ENCODE measurements at regions not wholly inside any gene's neighbourhood (a gene's known extent, or its start where the extent isn't known, plus 50 kb on each side); places are given as distances from the start of the nearest gene placed in this dataset.

GRCh38 chr1:105137543-105138457 is 1388.1 kb downstream of the AMY1C start:
- H3K4me3 ChIP-seq (ENCODE audit: extremely low read depth, insufficient read depth, low read length, poor library complexity, severe bottlenecking): no peak overlapping the region
- H3K36me3 ChIP-seq (ENCODE audit: control insufficient read depth, insufficient read depth, low read length): no peaks in the 10 kb centered on the region
- H3K27ac ChIP-seq (ENCODE audit: low read depth, low read length, severe bottlenecking): no peak overlapping the region
- H3K4me1 ChIP-seq (ENCODE audit: control insufficient read depth, insufficient read depth, low read length, poor library complexity, severe bottlenecking): no peaks in the 10 kb centered on the region
- WGBS, 2 experiments (ENCODE audit: insufficient coverage in 2 of 2): 71 to 77% methylated on average over 8 to 9 of the region's 14 CpGs
- no peaks in the 10 kb centered on the region for H3K9me3 ChIP-seq (ENCODE audit: control insufficient read depth, low read length)

DNA sequence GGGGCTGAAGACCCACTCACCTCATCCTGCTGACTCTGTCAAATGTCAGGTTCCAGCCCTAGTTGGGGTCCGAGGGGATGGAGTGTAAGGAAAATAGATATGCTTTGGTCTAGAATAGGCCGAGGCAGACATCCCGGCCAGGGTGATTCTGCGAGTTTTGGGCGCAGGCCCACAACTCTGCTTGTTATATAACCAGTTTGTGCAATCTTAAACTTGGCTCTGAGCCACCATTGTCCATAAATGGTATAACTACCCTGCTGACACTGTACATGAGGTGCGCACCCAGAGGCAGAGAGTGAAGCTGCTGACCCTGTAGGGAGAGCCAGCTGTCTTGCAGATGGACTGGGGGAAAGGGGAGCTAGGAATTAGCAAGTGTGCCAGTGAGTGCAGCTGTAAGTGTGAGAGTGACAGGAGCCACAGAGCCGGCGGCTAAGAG is 1388.8 kb downstream of the AMY1C start:
- WGBS, 2 experiments (ENCODE audit: insufficient coverage in 2 of 2): 90 to 97% methylated on average over 6 to 8 of the region's 8 CpGs

DNA sequence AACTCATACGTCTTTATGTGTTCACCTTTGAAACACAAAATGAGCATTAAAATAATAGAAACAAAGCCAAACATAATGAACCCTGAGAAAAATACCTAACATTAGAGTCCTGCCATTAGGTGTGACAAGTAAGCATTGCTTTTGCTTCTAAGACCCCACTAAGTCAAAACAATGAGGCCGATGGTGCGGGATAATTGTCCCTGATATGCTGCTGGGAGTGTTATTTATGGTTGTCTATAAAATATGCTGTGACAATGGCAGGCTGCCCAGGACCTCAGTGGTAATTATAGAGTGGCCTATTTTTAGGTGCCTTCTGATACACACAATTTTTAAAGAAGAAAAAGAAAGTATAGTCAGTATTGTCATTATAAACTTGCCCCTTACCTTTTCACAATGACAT is 1423.1 kb downstream of the AMY1C start:
- Histone ChIP-seq H3K36me3 (ENCODE audit: control insufficient read depth, insufficient read depth, low read length) (no peaks in the 10 kb centered on the region), H3K27ac (ENCODE audit: low read depth, low read length, severe bottlenecking) (no peak overlapping the region), H3K9me3 (ENCODE audit: control insufficient read depth, low read length) (no peaks in the 10 kb centered on the region), H3K4me3 (ENCODE audit: extremely low read depth, insufficient read depth, low read length, poor library complexity, severe bottlenecking) (no peak overlapping the region), H3K4me1 (ENCODE audit: control insufficient read depth, insufficient read depth, low read length, poor library complexity, severe bottlenecking) (no peaks in the 10 kb centered on the region)
- 73% methylated on average over 3 of the region's 3 CpGs; no CpG with 5 or more reads in 1 of the 2 experiments for WGBS, 2 experiments (ENCODE audit: insufficient coverage in 2 of 2)

More for the DNA sequence above, 1388.8 kb downstream of the AMY1C start:
- Histone ChIP-seq H3K36me3 (ENCODE audit: control insufficient read depth, insufficient read depth, low read length) (no peaks in the 10 kb centered on the region), H3K4me1 (ENCODE audit: control insufficient read depth, insufficient read depth, low read length, poor library complexity, severe bottlenecking) (no peaks in the 10 kb centered on the region), H3K4me3 (ENCODE audit: extremely low read depth, insufficient read depth, low read length, poor library complexity, severe bottlenecking) (no peak overlapping the region), H3K27ac (ENCODE audit: low read depth, low read length, severe bottlenecking) (no peak overlapping the region), H3K9me3 (ENCODE audit: control insufficient read depth, low read length) (no peaks in the 10 kb centered on the region)

- 100% methylated on average over 1 of the region's 1 CpG; no CpG with 5 or more reads in 1 of the 2 experiments for WGBS, 2 experiments (ENCODE audit: insufficient coverage in 2 of 2)
- Histone ChIP-seq H3K27ac (ENCODE audit: low read depth, low read length, severe bottlenecking) (no peak overlapping the region), H3K9me3 (ENCODE audit: control insufficient read depth, low read length) (no peaks in the 10 kb centered on the region), H3K4me3 (ENCODE audit: extremely low read depth, insufficient read depth, low read length, poor library complexity, severe bottlenecking) (no peak overlapping the region), H3K36me3 (ENCODE audit: control insufficient read depth, insufficient read depth, low read length) (no peaks in the 10 kb centered on the region), H3K4me1 (ENCODE audit: control insufficient read depth, insufficient read depth, low read length, poor library complexity, severe bottlenecking) (no peaks in the 10 kb centered on the region)
Measured at GRCh38 chr1:105180789-105181188, 1431.1 kb downstream of the AMY1C start.

- H3K27ac ChIP-seq (ENCODE audit: low read depth, low read length, severe bottlenecking): no peak overlapping the region
- no peaks in the 10 kb centered on the region for H3K9me3 ChIP-seq (ENCODE audit: control insufficient read depth, low read length)
- no peak overlapping the region for H3K4me3 ChIP-seq (ENCODE audit: extremely low read depth, insufficient read depth, low read length, poor library complexity, severe bottlenecking)
- H3K4me1 ChIP-seq (ENCODE audit: control insufficient read depth, insufficient read depth, low read length, poor library complexity, severe bottlenecking): no peaks in the 10 kb centered on the region
- 82 to 100% methylated on average over 4 to 5 of the region's 5 CpGs for WGBS, 2 experiments (ENCODE audit: insufficient coverage in 2 of 2)
- H3K36me3 ChIP-seq (ENCODE audit: control insufficient read depth, insufficient read depth, low read length): no peaks in the 10 kb centered on the region
Measured at GRCh38 chr1:105204836-105205371, 1455.2 kb downstream of the AMY1C start.

DNA sequence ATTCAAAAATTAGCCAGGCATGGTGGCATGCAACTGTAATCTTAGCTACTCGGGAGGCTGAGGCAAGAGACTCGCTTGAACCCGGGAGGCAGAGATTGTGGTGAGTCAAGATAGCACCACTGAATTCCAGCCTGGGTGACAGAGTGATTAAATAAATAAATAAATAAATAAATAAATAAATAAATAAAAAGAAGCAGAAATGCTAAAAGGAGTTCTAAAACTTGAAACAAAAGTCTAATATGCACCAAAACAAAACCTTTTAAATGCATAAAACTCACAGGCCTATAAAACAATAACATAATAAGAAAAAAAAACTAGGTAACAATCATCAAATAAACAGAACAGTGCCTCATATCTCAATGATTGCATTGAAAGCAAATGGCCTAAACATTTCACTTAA is 1458.9 kb downstream of the AMY1C start:
- Histone ChIP-seq H3K9me3 (ENCODE audit: control insufficient read depth, low read length) (no peaks in the 10 kb centered on the region), H3K36me3 (ENCODE audit: control insufficient read depth, insufficient read depth, low read length) (no peaks in the 10 kb centered on the region), H3K4me1 (ENCODE audit: control insufficient read depth, insufficient read depth, low read length, poor library complexity, severe bottlenecking) (no peaks in the 10 kb centered on the region), H3K27ac (ENCODE audit: low read depth, low read length, severe bottlenecking) (no peak overlapping the region), H3K4me3 (ENCODE audit: extremely low read depth, insufficient read depth, low read length, poor library complexity, severe bottlenecking) (no peak overlapping the region)
- WGBS, 2 experiments (ENCODE audit: insufficient coverage in 2 of 2): 95 to 96% methylated on average over 3 of the region's 3 CpGs

- no peak overlapping the region for H3K27ac ChIP-seq (ENCODE audit: low read depth, low read length, severe bottlenecking)
- H3K4me3 ChIP-seq (ENCODE audit: extremely low read depth, insufficient read depth, low read length, poor library complexity, severe bottlenecking): no peak overlapping the region
- no peaks in the 10 kb centered on the region for H3K9me3 ChIP-seq (ENCODE audit: control insufficient read depth, low read length)
- H3K4me1 ChIP-seq (ENCODE audit: control insufficient read depth, insufficient read depth, low read length, poor library complexity, severe bottlenecking): no peaks in the 10 kb centered on the region
- H3K36me3 ChIP-seq (ENCODE audit: control insufficient read depth, insufficient read depth, low read length): no peaks in the 10 kb centered on the region
Measured at GRCh38 chr1:105210747-105211146, 1461.0 kb downstream of the AMY1C start.

DNA sequence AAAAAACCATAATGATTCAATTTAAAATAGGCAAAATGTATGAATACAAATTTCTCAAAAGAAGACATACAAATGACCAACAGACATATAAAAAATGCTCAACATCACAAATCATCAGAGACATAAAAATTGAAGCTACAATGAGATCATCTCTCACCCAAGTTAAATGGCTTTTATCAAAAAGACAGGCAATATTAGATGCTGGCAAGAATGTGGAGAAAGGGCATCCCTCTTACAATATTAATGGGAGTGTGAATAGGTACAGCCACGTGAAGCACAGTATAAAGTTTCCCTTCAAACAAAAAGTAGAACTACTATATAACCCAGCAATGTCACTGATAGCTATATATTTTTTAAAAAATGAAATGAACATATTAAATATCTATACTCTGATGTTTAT is 1481.7 kb downstream of the AMY1C start:
- Histone ChIP-seq H3K27ac (ENCODE audit: low read depth, low read length, severe bottlenecking) (no peak overlapping the region), H3K4me1 (ENCODE audit: control insufficient read depth, insufficient read depth, low read length, poor library complexity, severe bottlenecking) (no peaks in the 10 kb centered on the region), H3K36me3 (ENCODE audit: control insufficient read depth, insufficient read depth, low read length) (no peaks in the 10 kb centered on the region), H3K4me3 (ENCODE audit: extremely low read depth, insufficient read depth, low read length, poor library complexity, severe bottlenecking) (no peak overlapping the region), H3K9me3 (ENCODE audit: control insufficient read depth, low read length) (peaks cover 10% of the 10 kb centered on the region)
- no CpG with 5 or more reads among the region's 1 CpG for WGBS, 2 experiments (ENCODE audit: insufficient coverage in 2 of 2)

GRCh38 chr1:105243411-105243810 is 1493.7 kb downstream of the AMY1C start:
- no peaks in the 10 kb centered on the region for H3K36me3 ChIP-seq (ENCODE audit: control insufficient read depth, insufficient read depth, low read length)
- H3K9me3 ChIP-seq (ENCODE audit: control insufficient read depth, low read length): no peaks in the 10 kb centered on the region
- no peak overlapping the region for H3K27ac ChIP-seq (ENCODE audit: low read depth, low read length, severe bottlenecking)
- no peak overlapping the region for H3K4me3 ChIP-seq (ENCODE audit: extremely low read depth, insufficient read depth, low read length, poor library complexity, severe bottlenecking)
- WGBS, 2 experiments (ENCODE audit: insufficient coverage in 2 of 2): 90 to 98% methylated on average over 4 to 6 of the region's 7 CpGs
- no peaks in the 10 kb centered on the region for H3K4me1 ChIP-seq (ENCODE audit: control insufficient read depth, insufficient read depth, low read length, poor library complexity, severe bottlenecking)

DNA sequence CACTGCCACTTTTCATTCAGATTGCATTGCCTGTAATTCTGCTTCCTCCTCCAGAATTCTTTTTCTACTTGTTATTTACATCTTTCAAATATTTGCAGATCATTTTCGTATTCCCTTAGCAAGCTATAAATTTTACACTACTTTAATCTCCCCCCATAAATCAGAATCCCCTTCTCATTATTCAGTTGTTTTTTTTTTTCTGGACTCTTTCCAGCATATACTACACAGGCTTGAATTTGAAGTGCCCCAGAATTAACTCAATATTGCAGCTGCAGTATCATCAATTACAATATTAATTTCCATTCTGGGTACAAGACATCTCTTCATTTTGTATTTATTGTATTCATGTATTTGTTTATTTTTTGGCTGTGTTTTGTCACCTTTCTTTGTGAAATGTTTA is 1494.3 kb downstream of the AMY1C start:
- H3K36me3 ChIP-seq (ENCODE audit: control insufficient read depth, insufficient read depth, low read length): no peaks in the 10 kb centered on the region
- no peaks in the 10 kb centered on the region for H3K4me1 ChIP-seq (ENCODE audit: control insufficient read depth, insufficient read depth, low read length, poor library complexity, severe bottlenecking)
- H3K4me3 ChIP-seq (ENCODE audit: extremely low read depth, insufficient read depth, low read length, poor library complexity, severe bottlenecking): no peak overlapping the region
- no peaks in the 10 kb centered on the region for H3K9me3 ChIP-seq (ENCODE audit: control insufficient read depth, low read length)
- H3K27ac ChIP-seq (ENCODE audit: low read depth, low read length, severe bottlenecking): no peak overlapping the region
- WGBS, 2 experiments (ENCODE audit: insufficient coverage in 2 of 2): 67 to 69% methylated on average over 1 of the region's 1 CpG

- Histone ChIP-seq H3K27ac (ENCODE audit: low read depth, low read length, severe bottlenecking) (no peak overlapping the region), H3K4me3 (ENCODE audit: extremely low read depth, insufficient read depth, low read length, poor library complexity, severe bottlenecking) (no peak overlapping the region), H3K4me1 (ENCODE audit: control insufficient read depth, insufficient read depth, low read length, poor library complexity, severe bottlenecking) (no peaks in the 10 kb centered on the region), H3K9me3 (ENCODE audit: control insufficient read depth, low read length) (no peaks in the 10 kb centered on the region), H3K36me3 (ENCODE audit: control insufficient read depth, insufficient read depth, low read length) (no peaks in the 10 kb centered on the region)
- no CpG with 5 or more reads among the region's 1 CpG for WGBS, 2 experiments (ENCODE audit: insufficient coverage in 2 of 2)
Measured at GRCh38 chr1:105254906-105255305, 1505.2 kb downstream of the AMY1C start.
